Duodenal mucosa (tissue), 2 donors: ENCODE measurements at regions not wholly inside any gene's neighbourhood (a gene's known extent, or its start where the extent isn't known, plus 50 kb on each side); places are given as distances from the start of the nearest gene placed in this dataset.

Source experiments
- H3K27ac ChIP-seq: one replicate; pipeline ENCODE4 v1.7.0; 2013; ENCODE audit warnings: low read depth, low read length
- H3K27me3 ChIP-seq, 2 donors: one replicate each; pipeline ENCODE4 v1.7.0; 2013; ENCODE audit warnings: low read length in 2 of 2, control low read depth in 1 of 2; ENCODE audit not compliant: insufficient read depth in 2 of 2, control insufficient read depth in 1 of 2
- H3K36me3 ChIP-seq, 2 donors: one replicate each; pipeline ENCODE4 v1.7.0; 2013; ENCODE audit warnings: low read length in 2 of 2, control low read depth in 1 of 2; ENCODE audit not compliant: insufficient read depth in 2 of 2, control insufficient read depth in 1 of 2
- H3K4me1 ChIP-seq, 2 donors: one replicate each; pipeline ENCODE4 v1.7.0; 2013; ENCODE audit warnings: low read length in 2 of 2, control low read depth in 1 of 2; ENCODE audit not compliant: insufficient read depth in 2 of 2, control insufficient read depth in 1 of 2
- H3K4me3 ChIP-seq, 2 donors: one replicate each; pipeline ENCODE4 v1.7.0; 2013; ENCODE audit warnings: low read length in 2 of 2, low read depth in 1 of 2
- H3K9ac ChIP-seq, 2 donors: one replicate each; pipeline ENCODE4 v1.7.0; 2013; ENCODE audit warnings: low read length in 2 of 2, low read depth in 1 of 2
- H3K9me3 ChIP-seq, 2 donors: one replicate each; pipeline ENCODE4 v1.7.0; 2013; ENCODE audit warnings: low read length in 2 of 2, control low read depth in 1 of 2; ENCODE audit not compliant: control insufficient read depth in 1 of 2

- Histone ChIP-seq H3K9me3 (no peaks in the 10 kb centered on the region), H3K4me3 (no peak overlapping the region), H3K4me1 (no peaks in the 10 kb centered on the region), H3K27me3 (no peaks in the 10 kb centered on the region), H3K36me3 (no peaks in the 10 kb centered on the region), H3K27ac (no peak overlapping the region), H3K9ac (no peak overlapping the region)
These were observed 83.6 kb upstream of the LRRC55 start for GRCh38 chr11:57098191-57098590.

- H3K27ac ChIP-seq = no peak overlapping the region
These were observed 81.0 kb upstream of the LRRC55 start for GRCh38 chr11:57100638-57101331.

DNA sequence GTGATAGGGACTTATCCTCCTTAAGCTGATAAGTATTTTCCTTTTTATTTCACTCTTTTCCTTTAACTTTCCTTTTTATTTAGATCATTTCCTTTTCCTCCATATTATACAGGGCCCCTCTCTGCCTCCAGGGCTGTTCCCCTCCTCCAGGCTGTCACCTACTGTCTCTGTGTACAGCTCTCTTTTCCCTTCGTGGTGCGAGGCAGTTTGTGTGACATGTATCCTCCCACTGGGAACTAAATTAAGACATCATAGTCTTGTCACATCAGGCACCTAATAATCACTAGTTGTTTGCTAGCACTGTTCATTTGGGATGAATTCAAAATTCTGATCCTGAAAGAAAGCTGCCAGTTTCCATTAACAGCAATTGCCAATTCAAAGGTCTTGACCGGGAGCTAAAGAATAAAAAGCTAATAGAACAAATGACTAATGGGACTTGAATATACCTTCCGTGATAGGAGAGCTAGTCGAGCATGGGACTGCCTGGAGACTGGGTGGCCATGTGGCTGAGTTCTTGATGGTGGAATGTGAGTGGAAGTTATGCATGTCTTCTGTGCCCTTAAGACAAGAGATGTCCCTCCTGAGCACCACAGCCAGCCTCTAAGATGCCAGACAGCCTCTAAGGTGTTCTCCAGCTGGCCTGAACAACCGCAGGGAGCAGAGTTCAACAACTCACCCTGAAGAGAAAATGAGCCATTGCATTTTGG is 77.7 kb upstream of the LRRC55 start:
- no peak overlapping the region for H3K4me3 ChIP-seq
- H3K9me3 ChIP-seq = no peaks in the 10 kb centered on the region
- no peak overlapping the region for H3K9ac ChIP-seq
- no peaks in the 10 kb centered on the region for H3K36me3 ChIP-seq
- no peak overlapping the region for H3K27ac ChIP-seq
- no peaks in the 10 kb centered on the region for H3K4me1 ChIP-seq
- H3K27me3 ChIP-seq = no peaks in the 10 kb centered on the region

More at GRCh38 chr11:57100638-57101331, 81.0 kb upstream of the LRRC55 start:
- no peaks in the 10 kb centered on the region for H3K4me1 ChIP-seq
- H3K4me3 ChIP-seq = no peak overlapping the region
- no peaks in the 10 kb centered on the region for H3K36me3 ChIP-seq
- H3K9me3 ChIP-seq = no peaks in the 10 kb centered on the region
- no peak overlapping the region for H3K9ac ChIP-seq
- H3K27me3 ChIP-seq = no peaks in the 10 kb centered on the region

GRCh38 chr11:57109331-57109730 is 72.4 kb upstream of the LRRC55 start:
- H3K27me3 ChIP-seq = no peaks in the 10 kb centered on the region
- no peak overlapping the region for H3K9ac ChIP-seq
- no peaks in the 10 kb centered on the region for H3K9me3 ChIP-seq
- no peaks in the 10 kb centered on the region for H3K4me1 ChIP-seq
- no peak overlapping the region for H3K27ac ChIP-seq
- H3K36me3 ChIP-seq = no peaks in the 10 kb centered on the region
- H3K4me3 ChIP-seq = no peak overlapping the region

DNA sequence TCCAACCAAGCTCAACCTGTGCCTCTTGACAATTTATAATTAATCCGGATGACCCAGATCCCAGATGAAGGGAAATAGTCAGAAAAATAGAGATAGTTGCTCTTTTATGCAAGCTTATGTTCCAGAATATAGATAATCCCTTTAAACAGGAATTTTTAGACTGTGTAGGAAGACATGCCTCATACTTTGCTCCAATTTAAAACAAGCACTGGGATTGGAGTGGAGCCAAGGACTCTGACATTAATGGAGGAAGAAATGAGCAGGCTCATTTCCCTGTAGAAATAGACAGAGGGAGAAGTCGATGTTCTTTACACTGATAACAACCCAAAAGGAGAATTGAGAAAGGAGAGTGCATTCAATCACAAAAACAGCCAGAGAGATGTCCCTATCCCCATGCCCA is 70.1 kb upstream of the LRRC55 start:
- no peak overlapping the region for H3K27ac ChIP-seq
- no peaks in the 10 kb centered on the region for H3K27me3 ChIP-seq
- H3K4me1 ChIP-seq = no peaks in the 10 kb centered on the region
- no peaks in the 10 kb centered on the region for H3K9me3 ChIP-seq
- H3K4me3 ChIP-seq = no peak overlapping the region
- H3K36me3 ChIP-seq = no peaks in the 10 kb centered on the region
- H3K9ac ChIP-seq = no peak overlapping the region

- H3K9ac ChIP-seq = no peak overlapping the region
- no peaks in the 10 kb centered on the region for H3K4me1 ChIP-seq
- H3K27me3 ChIP-seq = no peaks in the 10 kb centered on the region
- H3K9me3 ChIP-seq = no peaks in the 10 kb centered on the region
- H3K36me3 ChIP-seq = no peaks in the 10 kb centered on the region
- H3K27ac ChIP-seq = no peak overlapping the region
- H3K4me3 ChIP-seq = no peak overlapping the region
These were observed 65.1 kb upstream of the LRRC55 start for GRCh38 chr11:57116654-57117053.

- no peak overlapping the region for H3K9ac ChIP-seq
- no peak overlapping the region for H3K4me3 ChIP-seq
- H3K9me3 ChIP-seq = no peaks in the 10 kb centered on the region
- no peaks in the 10 kb centered on the region for H3K36me3 ChIP-seq
- H3K27ac ChIP-seq = no peak overlapping the region
- H3K27me3 ChIP-seq = no peaks in the 10 kb centered on the region
- no peaks in the 10 kb centered on the region for H3K4me1 ChIP-seq
These were observed 61.4 kb upstream of the LRRC55 start for GRCh38 chr11:57120192-57120965.

DNA sequence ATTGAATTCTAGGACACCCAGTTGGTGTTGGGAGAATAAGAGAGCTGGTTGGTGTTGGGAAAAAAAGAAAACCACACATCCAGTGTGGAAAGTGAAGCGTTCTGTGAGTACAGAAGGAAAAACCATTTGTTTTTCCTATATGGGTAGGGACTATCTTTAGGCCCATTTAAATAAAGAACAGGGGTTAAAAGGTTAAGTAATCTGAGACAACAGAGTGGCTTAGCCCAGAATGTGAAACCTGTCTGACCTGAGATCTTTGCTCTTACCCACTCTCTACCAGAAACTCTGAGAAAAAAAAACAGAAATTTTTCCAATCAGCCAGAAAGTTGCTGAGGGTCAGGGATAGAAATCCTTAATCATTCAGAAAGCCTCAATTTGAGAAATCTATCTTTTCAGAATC is 59.8 kb upstream of the LRRC55 start:
- Histone ChIP-seq H3K9me3 (no peaks in the 10 kb centered on the region), H3K27ac (no peak overlapping the region), H3K36me3 (no peaks in the 10 kb centered on the region), H3K4me1 (no peaks in the 10 kb centered on the region), H3K4me3 (no peak overlapping the region), H3K9ac (no peak overlapping the region), H3K27me3 (peaks cover 0 to 5% of the 10 kb centered on the region in 2 donors)

DNA sequence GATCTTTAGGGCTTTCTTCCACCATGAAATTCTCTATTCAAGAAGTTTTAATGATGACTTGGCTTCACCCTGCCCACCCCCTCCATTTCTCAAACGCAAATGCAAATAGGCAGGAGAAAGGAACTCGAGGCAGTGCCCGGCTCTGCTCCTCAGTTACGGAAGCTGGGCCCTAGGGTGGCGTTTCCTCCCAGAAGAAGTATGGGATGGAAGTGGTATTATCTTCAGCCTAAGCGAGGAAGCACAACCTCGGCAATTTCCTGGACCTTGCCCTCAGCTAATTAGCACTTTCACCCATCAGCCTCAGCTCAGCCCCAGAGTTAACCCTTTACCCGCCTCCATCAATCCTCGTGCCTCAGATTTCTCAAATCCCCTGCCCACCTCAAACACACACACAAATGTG is 58.2 kb upstream of the LRRC55 start:
- Histone ChIP-seq H3K4me1 (no peaks in the 10 kb centered on the region), H3K4me3 (no peak overlapping the region), H3K9ac (no peak overlapping the region), H3K27ac (no peak overlapping the region), H3K36me3 (no peaks in the 10 kb centered on the region), H3K27me3 (peaks cover 0 to 5% of the 10 kb centered on the region in 2 donors), H3K9me3 (no peaks in the 10 kb centered on the region)

GRCh38 chr11:57124505-57124904 is 57.2 kb upstream of the LRRC55 start:
- Histone ChIP-seq H3K4me3 (no peak overlapping the region), H3K27ac (no peak overlapping the region), H3K9me3 (no peaks in the 10 kb centered on the region), H3K9ac (no peak overlapping the region), H3K4me1 (no peaks in the 10 kb centered on the region), H3K27me3 (peaks cover 0 to 5% of the 10 kb centered on the region in 2 donors), H3K36me3 (no peaks in the 10 kb centered on the region)
